BE2C (cell line): ENCODE measurements at regions not wholly inside any gene's neighbourhood (a gene's known extent, or its start where the extent isn't known, plus 50 kb on each side); places are given as distances from the start of the nearest gene placed in this dataset.

Experiments used
- DNase-seq: peaks from one replicate; pipeline ENCODE4 v3.0.0-alpha.2; 2020
- H3K27me3 ChIP-seq: fragments of 250-450 bp; sonication (Bioruptor Pico); 2 replicates; pipeline ENCODE4 v1.5.1; 2020; ENCODE audit warnings: mild to moderate bottlenecking
- H3K36me3 ChIP-seq: fragments of 250-450 bp; sonication (Bioruptor Pico); 2 replicates; pipeline ENCODE4 v1.5.1; 2020; ENCODE audit warnings: mild to moderate bottlenecking
- H3K4me1 ChIP-seq: fragments of 250-450 bp; sonication (Bioruptor Pico); 2 replicates; pipeline ENCODE4 v1.5.1; 2020
- H3K4me3 ChIP-seq: 2 replicates; pipeline ENCODE4 v1.5.1; 2011; ENCODE audit warnings: low read depth, low read length
- H3K9me3 ChIP-seq: fragments of 250-450 bp; sonication (Bioruptor Pico); 2 replicates; pipeline ENCODE4 v1.5.1; 2020
- CTCF ChIP-seq: IDR thresholded peaks from 2 replicates; pipeline ENCODE4 v1.5.1; 2012; ENCODE audit warnings: mild to moderate bottlenecking, low read depth, low read length

- H3K27me3 ChIP-seq = no peaks in the 10 kb centered on the region
- no peak for TF ChIP-seq CTCF
- no peak overlapping the region for H3K4me3 ChIP-seq
- H3K4me1 ChIP-seq = no peaks in the 10 kb centered on the region
- no peaks in the 10 kb centered on the region for H3K9me3 ChIP-seq
- DNase-seq = no peak
- no peaks in the 10 kb centered on the region for H3K36me3 ChIP-seq
Observed at GRCh38 chr17:69709441-69709840, 294.9 kb downstream of the MAP2K6 start.

- Histone ChIP-seq H3K9me3 (no peaks in the 10 kb centered on the region), H3K27me3 (no peaks in the 10 kb centered on the region), H3K4me3 (no peak overlapping the region), H3K4me1 (no peaks in the 10 kb centered on the region), H3K36me3 (no peaks in the 10 kb centered on the region)
- no peak for TF ChIP-seq CTCF
- no peak for DNase-seq
Observed at GRCh38 chr17:69710926-69711325, 296.4 kb downstream of the MAP2K6 start.

- H3K4me3 ChIP-seq = no peak overlapping the region
- H3K4me1 ChIP-seq = no peaks in the 10 kb centered on the region
- DNase-seq = no peak
- TF ChIP-seq CTCF = no peak
- H3K27me3 ChIP-seq = no peaks in the 10 kb centered on the region
- no peaks in the 10 kb centered on the region for H3K36me3 ChIP-seq
- H3K9me3 ChIP-seq = no peaks in the 10 kb centered on the region
Observed at GRCh38 chr17:69711541-69711940, 297.0 kb downstream of the MAP2K6 start.

GRCh38 chr17:69712801-69713311, 298.4 kb downstream of the MAP2K6 start:
- H3K27me3 ChIP-seq = no peaks in the 10 kb centered on the region
- H3K9me3 ChIP-seq = no peaks in the 10 kb centered on the region
- no peaks in the 10 kb centered on the region for H3K4me1 ChIP-seq
- no peaks in the 10 kb centered on the region for H3K36me3 ChIP-seq
- TF ChIP-seq CTCF = no peak
- DNase-seq = no peak
- no peak overlapping the region for H3K4me3 ChIP-seq

- no peaks in the 10 kb centered on the region for H3K27me3 ChIP-seq
- no peak for DNase-seq
- H3K9me3 ChIP-seq = no peaks in the 10 kb centered on the region
- H3K36me3 ChIP-seq = no peaks in the 10 kb centered on the region
- no peak for TF ChIP-seq CTCF
- no peaks in the 10 kb centered on the region for H3K4me1 ChIP-seq
- no peak overlapping the region for H3K4me3 ChIP-seq
Observed at GRCh38 chr17:69713815-69714214, 299.3 kb downstream of the MAP2K6 start.

- Histone ChIP-seq H3K4me1 (no peaks in the 10 kb centered on the region), H3K27me3 (no peaks in the 10 kb centered on the region), H3K9me3 (no peaks in the 10 kb centered on the region), H3K4me3 (no peak overlapping the region), H3K36me3 (no peaks in the 10 kb centered on the region)
- no peak for DNase-seq
- no peak for TF ChIP-seq CTCF
Observed at GRCh38 chr17:69714669-69715068, 300.2 kb downstream of the MAP2K6 start.
